ENCODE measurements at regions not wholly inside any gene's neighbourhood (a gene's known extent, or its start where the extent isn't known, plus 50 kb on each side); places are given as distances from the start of the nearest gene placed in this dataset.

GRCh38 chr6:49155316-49155715, 307.7 kb downstream of the MMUT start:
- no peak for TF ChIP-seq CTCF (IDR thresholded peaks at IDR 0.05)
- TF ChIP-seq POLR2AphosphoS5 (IDR thresholded peaks at IDR 0.05), result no peak
- TF ChIP-seq POLR2A (IDR thresholded peaks at IDR 0.05), result no peak
- TF ChIP-seq EP300 (IDR thresholded peaks at IDR 0.05; ENCODE audit: low read depth), result no peak
